PC-9 (cell line): ENCODE measurements at regions not wholly inside any gene's neighbourhood (a gene's known extent, or its start where the extent isn't known, plus 50 kb on each side); places are given as distances from the start of the nearest gene placed in this dataset.

ENCODE experiments used
- EZH2 ChIP-seq: fragments of 200-600 bp; sonication (generic); IDR thresholded peaks from 2 replicates; pipeline ENCODE4 v1.8.0; 2017; ENCODE audit warnings: antibody characterized with exemption, low read depth
- TF ChIP-seq, protein P1 (sequence below): fragments of 200-600 bp; sonication (generic); conservative IDR thresholded peaks from 2 replicates; pipeline ENCODE4 v1.6.1; 2017; ENCODE audit warnings: mixed run types, antibody characterized with exemption, mild to moderate bottlenecking, moderate library complexity

DNA sequence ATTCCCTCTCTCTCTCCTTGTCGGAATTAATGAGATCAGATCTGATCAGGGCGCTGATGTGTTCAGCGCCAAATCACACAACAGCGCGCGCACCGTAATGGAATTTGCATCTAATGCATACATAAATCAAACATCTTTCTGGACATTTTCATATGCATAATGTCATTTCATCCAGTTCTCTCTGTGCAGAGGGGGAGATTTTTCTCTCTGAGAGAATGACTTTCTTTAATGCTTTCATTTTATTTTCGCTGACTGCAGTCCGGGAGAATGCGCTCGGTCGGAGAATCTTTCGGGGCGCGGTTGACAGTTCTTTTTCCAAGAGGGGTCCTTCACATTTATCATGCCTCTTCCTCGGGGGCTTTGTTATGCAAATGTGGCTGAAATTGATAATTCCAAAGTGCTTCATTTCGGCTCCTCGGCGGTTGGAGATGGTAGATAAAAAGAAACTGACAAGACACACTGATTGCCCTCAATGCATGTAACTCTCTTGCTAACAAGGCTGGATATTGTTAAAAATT lies 615.9 kb downstream of the VRK1 start:
- TF ChIP-seq, protein P1, sequence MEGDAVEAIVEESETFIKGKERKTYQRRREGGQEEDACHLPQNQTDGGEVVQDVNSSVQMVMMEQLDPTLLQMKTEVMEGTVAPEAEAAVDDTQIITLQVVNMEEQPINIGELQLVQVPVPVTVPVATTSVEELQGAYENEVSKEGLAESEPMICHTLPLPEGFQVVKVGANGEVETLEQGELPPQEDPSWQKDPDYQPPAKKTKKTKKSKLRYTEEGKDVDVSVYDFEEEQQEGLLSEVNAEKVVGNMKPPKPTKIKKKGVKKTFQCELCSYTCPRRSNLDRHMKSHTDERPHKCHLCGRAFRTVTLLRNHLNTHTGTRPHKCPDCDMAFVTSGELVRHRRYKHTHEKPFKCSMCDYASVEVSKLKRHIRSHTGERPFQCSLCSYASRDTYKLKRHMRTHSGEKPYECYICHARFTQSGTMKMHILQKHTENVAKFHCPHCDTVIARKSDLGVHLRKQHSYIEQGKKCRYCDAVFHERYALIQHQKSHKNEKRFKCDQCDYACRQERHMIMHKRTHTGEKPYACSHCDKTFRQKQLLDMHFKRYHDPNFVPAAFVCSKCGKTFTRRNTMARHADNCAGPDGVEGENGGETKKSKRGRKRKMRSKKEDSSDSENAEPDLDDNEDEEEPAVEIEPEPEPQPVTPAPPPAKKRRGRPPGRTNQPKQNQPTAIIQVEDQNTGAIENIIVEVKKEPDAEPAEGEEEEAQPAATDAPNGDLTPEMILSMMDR: no peak
- TF ChIP-seq EZH2: no peak
